ENCODE measurements at regions not wholly inside any gene's neighbourhood (a gene's known extent, or its start where the extent isn't known, plus 50 kb on each side); places are given as distances from the start of the nearest gene placed in this dataset.

DNA sequence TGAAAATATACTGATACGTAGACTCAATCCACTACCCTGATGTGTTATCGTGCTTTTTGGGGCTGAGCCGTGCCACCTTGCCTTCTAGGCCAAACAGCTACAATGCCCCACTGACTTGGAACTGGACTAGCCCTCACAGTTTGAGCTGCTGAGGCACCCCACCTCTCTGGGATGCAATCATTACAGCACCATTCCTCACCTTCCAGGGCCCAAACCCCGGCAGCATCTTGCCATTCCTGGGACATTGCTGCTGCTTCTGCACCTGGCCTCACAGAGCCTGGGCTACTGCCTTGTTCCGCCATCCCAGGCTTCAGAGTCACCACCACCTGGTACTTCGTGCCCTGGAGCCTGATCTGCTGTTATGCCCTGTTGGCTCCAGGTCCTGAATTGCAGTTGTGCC is 89.5 kb upstream of the SNCAIP start:
- WGBS, 3 donors: 84 to 95% (median 91%) methylated on average over 6 of the region's 6 CpGs
- no peak for DNase-seq
- TF ChIP-seq, protein P1, sequence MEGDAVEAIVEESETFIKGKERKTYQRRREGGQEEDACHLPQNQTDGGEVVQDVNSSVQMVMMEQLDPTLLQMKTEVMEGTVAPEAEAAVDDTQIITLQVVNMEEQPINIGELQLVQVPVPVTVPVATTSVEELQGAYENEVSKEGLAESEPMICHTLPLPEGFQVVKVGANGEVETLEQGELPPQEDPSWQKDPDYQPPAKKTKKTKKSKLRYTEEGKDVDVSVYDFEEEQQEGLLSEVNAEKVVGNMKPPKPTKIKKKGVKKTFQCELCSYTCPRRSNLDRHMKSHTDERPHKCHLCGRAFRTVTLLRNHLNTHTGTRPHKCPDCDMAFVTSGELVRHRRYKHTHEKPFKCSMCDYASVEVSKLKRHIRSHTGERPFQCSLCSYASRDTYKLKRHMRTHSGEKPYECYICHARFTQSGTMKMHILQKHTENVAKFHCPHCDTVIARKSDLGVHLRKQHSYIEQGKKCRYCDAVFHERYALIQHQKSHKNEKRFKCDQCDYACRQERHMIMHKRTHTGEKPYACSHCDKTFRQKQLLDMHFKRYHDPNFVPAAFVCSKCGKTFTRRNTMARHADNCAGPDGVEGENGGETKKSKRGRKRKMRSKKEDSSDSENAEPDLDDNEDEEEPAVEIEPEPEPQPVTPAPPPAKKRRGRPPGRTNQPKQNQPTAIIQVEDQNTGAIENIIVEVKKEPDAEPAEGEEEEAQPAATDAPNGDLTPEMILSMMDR (IDR thresholded peaks at IDR 0.05): no peak

GRCh38 chr5:122228728-122229392 is 83.2 kb upstream of the SNCAIP start:
- intact Hi-C loops (cut with DNase I): no loop called here
- no peaks in the 10 kb centered on the region for H3K4me1 ChIP-seq

More for the DNA sequence above, 89.5 kb upstream of the SNCAIP start:
- H3K36me3 ChIP-seq (ENCODE audit: insufficient read depth in 1 of 2, low read depth in 1 of 2): no peaks in the 10 kb centered on the region
- no peak for ATAC-seq
- peaks cover 5% of the 10 kb centered on the region for H3K9me3 ChIP-seq
- no peaks in the 10 kb centered on the region for H3K27me3 ChIP-seq (ENCODE audit: insufficient read depth in 3 of 3, low read length in 2 of 3)
- no peaks in the 10 kb centered on the region for H3K4me1 ChIP-seq
- H3K4me3 ChIP-seq: no peak overlapping the region
- H3K27ac ChIP-seq: no peak overlapping the region
- intact Hi-C loops (cut with DNase I): no loop called here

DNA sequence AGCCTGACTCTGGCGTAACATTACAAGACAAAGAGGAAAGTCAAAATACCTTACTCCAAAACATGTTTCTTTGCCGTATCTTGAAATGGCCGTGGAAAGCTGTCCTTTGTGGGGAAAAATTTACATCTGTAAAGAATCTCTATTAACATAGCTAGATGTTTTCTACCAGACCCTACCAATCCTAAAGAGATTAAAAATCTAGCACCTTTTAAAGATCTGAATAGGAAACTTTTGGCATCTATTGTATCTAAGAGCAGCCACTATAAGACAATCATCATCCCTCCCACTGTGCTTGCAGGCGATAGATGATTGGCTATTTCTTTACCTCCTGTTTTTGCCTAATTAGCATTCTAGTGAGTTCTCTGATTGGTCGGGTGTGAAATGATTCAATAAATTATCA is 82.5 kb upstream of the SNCAIP start:
- Histone ChIP-seq H3K9me3 (no peaks in the 10 kb centered on the region), H3K27ac (no peak overlapping the region), H3K4me1 (no peaks in the 10 kb centered on the region), H3K4me3 (no peak overlapping the region), H3K36me3 (ENCODE audit: insufficient read depth in 1 of 2, low read depth in 1 of 2) (no peaks in the 10 kb centered on the region), H3K27me3 (ENCODE audit: insufficient read depth in 3 of 3, low read length in 2 of 3) (no peaks in the 10 kb centered on the region)
- ATAC-seq (no peak), DNase-seq (no peak)
- TF ChIP-seq, protein P1 (IDR thresholded peaks at IDR 0.05): no peak
- intact Hi-C loops (cut with DNase I): no loop called here
- 91 to 93% (median 92%) methylated on average over 5 of the region's 5 CpGs for WGBS, 3 donors

More at GRCh38 chr5:122228728-122229392, 83.2 kb upstream of the SNCAIP start:
- WGBS, 3 donors: 90 to 92% (median 91%) methylated on average over 11 of the region's 11 CpGs
- TF ChIP-seq, protein P1 (IDR thresholded peaks at IDR 0.05): no peak
- DNase-seq: no peak
- H3K27ac ChIP-seq: no peak overlapping the region
- ATAC-seq: no peak
- H3K4me3 ChIP-seq: no peak overlapping the region
- no peaks in the 10 kb centered on the region for H3K27me3 ChIP-seq (ENCODE audit: insufficient read depth in 3 of 3, low read length in 2 of 3)
- H3K36me3 ChIP-seq (ENCODE audit: insufficient read depth in 1 of 2, low read depth in 1 of 2): no peaks in the 10 kb centered on the region
- H3K9me3 ChIP-seq: peaks cover 1% of the 10 kb centered on the region

DNA sequence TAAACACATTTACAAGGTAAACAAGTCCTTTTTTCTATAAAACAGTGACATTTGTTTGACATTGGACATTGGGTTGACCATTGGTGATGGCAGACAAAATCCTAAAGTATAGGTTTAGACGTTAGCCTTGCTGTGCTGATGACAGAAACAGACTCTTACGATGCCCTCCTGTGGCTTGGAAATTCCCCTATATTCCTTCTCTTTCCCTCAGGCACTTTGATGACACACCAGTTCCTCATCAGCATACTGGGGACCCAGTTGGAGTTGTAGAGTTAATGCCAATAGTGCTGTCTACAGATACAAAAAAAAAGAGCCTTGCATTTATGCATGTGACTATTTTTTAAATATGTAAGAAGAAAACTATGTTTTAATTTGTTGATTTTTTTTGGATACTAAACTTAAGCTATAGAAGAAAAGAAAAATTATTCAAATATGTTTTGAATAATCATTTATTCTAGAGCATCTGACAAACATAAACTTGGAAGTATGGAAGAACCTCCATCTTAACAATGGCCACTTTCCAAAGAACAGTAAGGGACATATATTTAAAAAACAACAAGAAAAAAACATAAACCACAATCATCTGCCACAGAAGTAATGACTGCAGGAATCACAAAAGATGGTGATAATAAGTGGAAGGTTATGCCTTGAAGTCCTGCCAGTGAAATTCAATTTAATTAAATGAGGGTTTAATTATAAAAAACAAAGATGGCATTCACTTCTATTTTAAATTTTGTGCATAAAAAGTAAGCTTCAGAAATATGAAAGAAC is 75.6 kb upstream of the SNCAIP start:
- 56 to 65% (median 57%) methylated on average over 2 of the region's 2 CpGs for WGBS, 3 donors
- no peak overlapping the region for H3K27ac ChIP-seq
- DNase-seq: no peak
- no peaks in the 10 kb centered on the region for H3K4me1 ChIP-seq
- intact Hi-C loops (cut with DNase I): no loop called here
- H3K9me3 ChIP-seq: no peaks in the 10 kb centered on the region
- H3K36me3 ChIP-seq (ENCODE audit: insufficient read depth in 1 of 2, low read depth in 1 of 2): no peaks in the 10 kb centered on the region
- ATAC-seq: no peak
- TF ChIP-seq, protein P1 (IDR thresholded peaks at IDR 0.05): no peak
- no peaks in the 10 kb centered on the region for H3K27me3 ChIP-seq (ENCODE audit: insufficient read depth in 3 of 3, low read length in 2 of 3)
- H3K4me3 ChIP-seq: no peak overlapping the region
